GM12878 (cell line): ENCODE measurements at regions not wholly inside any gene's neighbourhood (a gene's known extent, or its start where the extent isn't known, plus 50 kb on each side); places are given as distances from the start of the nearest gene placed in this dataset.

Source experiments
- ATAC-seq: fragments of 200-7000 bp; cut with Tn5 transposase; 3 replicates; pipeline ENCODE4 v1.9.1; 2020; ENCODE audit warnings: mild to moderate bottlenecking, moderate library complexity
- BruUV-seq: library from RNA; stranded (reverse); fragments of 400-500 nt; replicated peaks from 2 replicates; lab custom pipeline; 2021; lab: Mats Ljungman, UMichigan
- CTCF ChIA-PET: fragments of 300-600 bp; sonication (Branson Sonifier 250); formaldehyde crosslinking; extraction: SDS; loops from one replicate; lab custom pipeline; 2021; ENCODE audit warnings: inconsistent platforms; lab: Yijun Ruan, JAX
- POLR2A ChIA-PET: fragments of 350-600 bp; formaldehyde crosslinking; extraction: SDS; loops from one replicate; lab custom pipeline; 2021; ENCODE audit warnings: inconsistent platforms; lab: Charles Lee
- RAD21 ChIA-PET: fragments of 300-600 bp; sonication (Branson Sonifier 250); formaldehyde crosslinking; loops from one replicate; lab custom pipeline; 2023; ENCODE audit warnings: antibody characterized with exemption; ENCODE audit not compliant: unreplicated experiment; lab: Charles Lee
- SMC1A ChIA-PET: fragments of 300-600 bp; sonication (Branson Sonifier 250); formaldehyde crosslinking; loops from one replicate; lab custom pipeline; 2023; ENCODE audit not compliant: unreplicated experiment, uncharacterized antibody; lab: Charles Lee
- DNase-seq: peaks from one replicate; pipeline ENCODE4 v3.0.0-alpha.2; 2011; ENCODE audit warnings: low read depth, low spot score
- FAIRE-seq: peaks from 3 replicates; lab custom pipeline; 2011; peaks lifted over from hg19 to GRCh38; lab: Jason Lieb, UNC
- H2AFZ ChIP-seq: 2 replicates; pipeline ENCODE4 v1.6.0; 2011; ENCODE audit warnings: low read depth, low read length, control low read depth; ENCODE audit not compliant: control insufficient read depth
- H3K27ac ChIP-seq: 2 replicates; pipeline ENCODE4 v1.5.1; 2011; ENCODE audit warnings: control low read depth; ENCODE audit not compliant: control insufficient read depth, insufficient read depth
- H3K27me3 ChIP-seq, 2 experiments: replicated peaks in 1 of 2; 2 replicates each; pipeline versions ENCODE4 v1.6.0 to v1.6.1; 2011; ENCODE audit warnings: low read length in 1 of 2; ENCODE audit not compliant: control insufficient read depth in 2 of 2, insufficient read depth in 2 of 2
- H3K36me3 ChIP-seq, 2 experiments: 2 replicates each; pipeline ENCODE4 v1.5.1; 2011; ENCODE audit warnings: low read length in 1 of 2; ENCODE audit not compliant: control insufficient read depth in 2 of 2, insufficient read depth in 2 of 2
- H3K4me1 ChIP-seq: 2 replicates; pipeline ENCODE4 v1.6.1; 2011; ENCODE audit warnings: mild to moderate bottlenecking, low read length, moderate library complexity, mixed read lengths; ENCODE audit not compliant: control insufficient read depth, insufficient read depth
- H3K4me2 ChIP-seq: 2 replicates; pipeline ENCODE4 v1.6.0; 2011; ENCODE audit warnings: control low read depth; ENCODE audit not compliant: control insufficient read depth, insufficient read depth
- H3K4me3 ChIP-seq: fragments of 200-600 bp; sonication (generic); 2 replicates; pipeline ENCODE4 v1.5.1; 2016
- H3K79me2 ChIP-seq: 2 replicates; pipeline ENCODE4 v1.6.0; 2011; ENCODE audit warnings: low read length; ENCODE audit not compliant: control insufficient read depth, insufficient read depth
- H3K9ac ChIP-seq: 2 replicates; pipeline ENCODE4 v1.8.0; 2011; ENCODE audit warnings: low read length, control low read depth, mixed read lengths; ENCODE audit not compliant: control insufficient read depth, insufficient read depth
- H3K9me3 ChIP-seq: replicated peaks from 3 replicates; pipeline ENCODE4 v1.5.1; 2011; ENCODE audit warnings: mild to moderate bottlenecking, low read length; ENCODE audit not compliant: control insufficient read depth, insufficient read depth
- H4K20me1 ChIP-seq: 2 replicates; pipeline ENCODE4 v1.6.0; 2011; ENCODE audit not compliant: control insufficient read depth, insufficient read depth
- CBX5 ChIP-seq: sonication (generic); IDR thresholded peaks from 2 replicates; pipeline ENCODE4 v1.6.1; 2016; ENCODE audit warnings: low read depth, moderate library complexity, mild to moderate bottlenecking, inconsistent platforms
- ETV6 ChIP-seq, 2 experiments: fragments of 450-650 bp in 1 of 2; IDR thresholded peaks in 1 of 2; conservative IDR thresholded peaks in 1 of 2; 2 replicates each; pipeline ENCODE4 v1.6.1; 2014; ENCODE audit warnings: antibody characterized with exemption in 1 of 2, borderline replicate concordance in 1 of 2, low read depth in 1 of 2, mild to moderate bottlenecking in 1 of 2, moderate library complexity in 1 of 2
- IKZF2 ChIP-seq, 2 experiments: fragments of 450-650 bp; IDR thresholded peaks; 2 replicates each; pipeline ENCODE4 v1.6.1; 2017; ENCODE audit warnings: mild to moderate bottlenecking in 2 of 2, moderate library complexity in 2 of 2
- MTA2 ChIP-seq: fragments of 450-650 bp; IDR thresholded peaks from 2 replicates; pipeline ENCODE4 v1.6.1; 2016; ENCODE audit warnings: low read depth, mild to moderate bottlenecking, moderate library complexity
- MTA3 ChIP-seq: IDR thresholded peaks from 2 replicates; pipeline ENCODE4 v1.6.1; 2012; ENCODE audit warnings: low read length, inconsistent platforms, borderline replicate concordance
- MXI1 ChIP-seq: fragments of 150-350 bp; IDR thresholded peaks from 2 replicates; pipeline ENCODE4 v1.6.1; 2011; ENCODE audit warnings: low read depth, mild to moderate bottlenecking, inconsistent platforms, low read length, improper control_type of control experiment
- MYC ChIP-seq: IDR thresholded peaks from 2 replicates; pipeline ENCODE4 v1.6.1; 2011; ENCODE audit warnings: mild to moderate bottlenecking, low read length, moderate library complexity, inconsistent platforms; ENCODE audit not compliant: insufficient read depth, insufficient replicate concordance, insufficient read length, severe bottlenecking
- NR2F1 ChIP-seq: fragments of 450-650 bp; conservative IDR thresholded peaks from 2 replicates; pipeline ENCODE4 v1.6.1; 2017; ENCODE audit warnings: mild to moderate bottlenecking
- SMC3 ChIP-seq: IDR thresholded peaks from 2 replicates; pipeline ENCODE4 v1.6.1; 2011; ENCODE audit warnings: low read length, improper control_type of control experiment, borderline replicate concordance
- TBL1XR1 ChIP-seq: IDR thresholded peaks from 2 replicates; pipeline ENCODE4 v1.6.1; 2012; ENCODE audit warnings: low read depth, low read length, improper control_type of control experiment
- ZBED1 ChIP-seq: IDR thresholded peaks from 2 replicates; pipeline ENCODE4 v1.6.1; 2016; ENCODE audit warnings: borderline replicate concordance
- WGBS: methylation state at CpG from one replicate; pipeline ENCODE4 v1.1.6; 2016; ENCODE audit warnings: low lambda C conversion rate; ENCODE audit not compliant: insufficient replicate concordance, insufficient coverage; ENCODE audit errors: missing lambda C conversion rate; 5-methylcytosine and 5-hydroxymethylcytosine counted together
- in situ Hi-C: fragments of 300-500 bp; cut with MboI; formaldehyde crosslinking; loops from 9 replicates; pipeline ENCODE4 v1.14.3; 2018; ENCODE audit warnings: mixed read lengths
- intact Hi-C: fragments of 100-400 bp; cut with micrococcal nuclease; formaldehyde crosslinking; loops from one replicate; pipeline ENCODE4 v1.14.2; 2022; ENCODE audit not compliant: unreplicated experiment
- TF ChIP-seq, protein P1 (sequence below): IDR thresholded peaks from 2 replicates; pipeline ENCODE4 v1.6.1; 2011; ENCODE audit warnings: low read depth, mild to moderate bottlenecking, low read length, moderate library complexity, borderline replicate concordance; ENCODE audit errors: extremely low read depth
- TF ChIP-seq, protein P2 (sequence below): fragments of 450-650 bp; IDR thresholded peaks from 2 replicates; pipeline ENCODE4 v1.6.1; 2017; ENCODE audit warnings: mild to moderate bottlenecking, low read depth, inconsistent platforms; ENCODE audit not compliant: poor library complexity, severe bottlenecking

DNA sequence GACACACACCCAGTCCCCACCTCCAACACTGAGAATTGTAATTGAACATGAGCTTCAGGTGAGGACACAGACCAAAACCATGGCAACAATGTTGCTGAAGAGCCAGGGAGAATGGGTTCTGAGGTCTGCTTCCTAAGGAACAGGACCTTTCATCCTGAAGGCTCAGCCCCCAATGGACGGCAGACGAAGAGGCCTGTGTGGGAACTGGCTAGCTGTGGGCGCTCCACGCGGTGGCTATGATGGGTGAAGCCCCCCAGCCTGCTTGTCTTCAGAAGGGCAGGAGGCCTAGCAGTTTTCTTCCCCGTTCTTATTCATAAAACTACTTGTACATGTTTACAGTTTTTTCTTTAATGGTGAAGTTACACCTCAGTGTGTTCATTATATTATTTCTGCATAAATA is 136.1 kb upstream of the SPACA7 start:
- no peaks in the 10 kb centered on the region for H3K4me1 ChIP-seq
- no peak overlapping the region for H3K9ac ChIP-seq
- no peaks in the 10 kb centered on the region for H3K27me3 ChIP-seq
- FAIRE-seq: no peak
- no peak overlapping the region for H3K4me2 ChIP-seq
- H3K79me2 ChIP-seq: no peaks in the 10 kb centered on the region
- H4K20me1 ChIP-seq: no peaks in the 10 kb centered on the region
- intact Hi-C loops: no loop called here
- ChIA-PET RAD21 (no interaction called here), SMC1A (no interaction called here), POLR2A (no interaction called here), CTCF (no interaction called here)
- no peak for DNase-seq
- H2AFZ ChIP-seq: no peak overlapping the region
- no peak overlapping the region for H3K4me3 ChIP-seq
- H3K36me3 ChIP-seq: no peaks in the 10 kb centered on the region
- 6% methylated on average over 6 of the region's 6 CpGs for WGBS
- TF ChIP-seq, protein P1, sequence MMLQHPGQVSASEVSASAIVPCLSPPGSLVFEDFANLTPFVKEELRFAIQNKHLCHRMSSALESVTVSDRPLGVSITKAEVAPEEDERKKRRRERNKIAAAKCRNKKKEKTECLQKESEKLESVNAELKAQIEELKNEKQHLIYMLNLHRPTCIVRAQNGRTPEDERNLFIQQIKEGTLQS: no peak
- TF ChIP-seq, protein P2, sequence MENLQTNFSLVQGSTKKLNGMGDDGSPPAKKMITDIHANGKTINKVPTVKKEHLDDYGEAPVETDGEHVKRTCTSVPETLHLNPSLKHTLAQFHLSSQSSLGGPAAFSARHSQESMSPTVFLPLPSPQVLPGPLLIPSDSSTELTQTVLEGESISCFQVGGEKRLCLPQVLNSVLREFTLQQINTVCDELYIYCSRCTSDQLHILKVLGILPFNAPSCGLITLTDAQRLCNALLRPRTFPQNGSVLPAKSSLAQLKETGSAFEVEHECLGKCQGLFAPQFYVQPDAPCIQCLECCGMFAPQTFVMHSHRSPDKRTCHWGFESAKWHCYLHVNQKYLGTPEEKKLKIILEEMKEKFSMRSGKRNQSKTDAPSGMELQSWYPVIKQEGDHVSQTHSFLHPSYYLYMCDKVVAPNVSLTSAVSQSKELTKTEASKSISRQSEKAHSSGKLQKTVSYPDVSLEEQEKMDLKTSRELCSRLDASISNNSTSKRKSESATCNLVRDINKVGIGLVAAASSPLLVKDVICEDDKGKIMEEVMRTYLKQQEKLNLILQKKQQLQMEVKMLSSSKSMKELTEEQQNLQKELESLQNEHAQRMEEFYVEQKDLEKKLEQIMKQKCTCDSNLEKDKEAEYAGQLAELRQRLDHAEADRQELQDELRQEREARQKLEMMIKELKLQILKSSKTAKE: no peak
- no peak for TF ChIP-seq MTA2
- TF ChIP-seq MYC: no peak
- TF ChIP-seq NR2F1: no peak
- TF ChIP-seq IKZF2 (IDR thresholded peaks at IDR 0.05): no peak
- TF ChIP-seq TBL1XR1: no peak
- no peak for TF ChIP-seq MXI1
- TF ChIP-seq CBX5: no peak
- no peak for TF ChIP-seq MTA3
- no peak for TF ChIP-seq ZBED1
- no peak for TF ChIP-seq SMC3
- TF ChIP-seq ETV6 (conservative IDR thresholded peaks at IDR 0.05 in 1 of 2, IDR thresholded peaks at IDR 0.05 in 1 of 2; ENCODE audit: borderline replicate concordance in 1 of 2, low read depth in 1 of 2): no peak
- no TSS peak for BruUV-seq
- H3K27ac ChIP-seq: no peak overlapping the region
- in situ Hi-C loops: no loop called here
- ATAC-seq: no peak
- no peaks in the 10 kb centered on the region; the same call in 2 of the 3 replicates for H3K9me3 ChIP-seq
